GM23338 (cell line): ENCODE measurements at regions not wholly inside any gene's neighbourhood (a gene's known extent, or its start where the extent isn't known, plus 50 kb on each side); places are given as distances from the start of the nearest gene placed in this dataset.

Experiments
- ATAC-seq: fragments of 200-7000 bp; cut with Tn5 transposase; 3 replicates; pipeline ENCODE4 v1.9.1; 2020
- DNase-seq: peaks from one replicate; pipeline ENCODE4 v3.0.0-alpha.2; 2015; ENCODE audit warnings: low spot score
- H2AFZ ChIP-seq: fragments of 200-600 bp; sonication (generic); 2 replicates; pipeline ENCODE4 v1.8.0; 2016; ENCODE audit warnings: antibody characterized with exemption, mild to moderate bottlenecking, moderate library complexity
- H3F3A ChIP-seq: fragments of 200-600 bp; sonication (generic); replicated peaks from 2 replicates; pipeline ENCODE4 v1.8.0; 2017; ENCODE audit warnings: antibody characterized with exemption, mixed run types, low read depth
- H3K27ac ChIP-seq: fragments of 200-600 bp; sonication (generic); 2 replicates; pipeline ENCODE4 v1.6.1; 2016; ENCODE audit warnings: low read depth
- H3K27me3 ChIP-seq: fragments of 200-600 bp; sonication (generic); 2 replicates; pipeline ENCODE4 v1.8.0; 2016; ENCODE audit warnings: mild to moderate bottlenecking, mixed run types, moderate library complexity; ENCODE audit not compliant: insufficient read depth
- H3K36me3 ChIP-seq: fragments of 200-600 bp; sonication (generic); 2 replicates; pipeline ENCODE4 v1.8.0; 2016; ENCODE audit warnings: mild to moderate bottlenecking; ENCODE audit not compliant: insufficient read depth
- H3K4me1 ChIP-seq: fragments of 200-600 bp; sonication (generic); 2 replicates; pipeline ENCODE4 v1.8.0; 2016; ENCODE audit warnings: mild to moderate bottlenecking, moderate library complexity; ENCODE audit not compliant: insufficient read depth
- H3K4me2 ChIP-seq: fragments of 200-600 bp; sonication (generic); 2 replicates; pipeline ENCODE4 v1.7.1; 2017; ENCODE audit warnings: mixed run types
- H3K4me3 ChIP-seq: fragments of 200-600 bp; sonication (generic); 2 replicates; pipeline ENCODE4 v1.6.1; 2016; ENCODE audit warnings: mixed run types
- H3K79me2 ChIP-seq: fragments of 200-600 bp; sonication (generic); replicated peaks from 2 replicates; pipeline ENCODE4 v1.8.0; 2017; ENCODE audit warnings: mild to moderate bottlenecking; ENCODE audit not compliant: insufficient read depth
- H3K9me2 ChIP-seq: fragments of 200-600 bp; sonication (generic); 2 replicates; pipeline ENCODE4 v1.8.0; 2017; ENCODE audit not compliant: insufficient read depth
- H4K20me1 ChIP-seq: fragments of 200-600 bp; sonication (generic); replicated peaks from 2 replicates; pipeline ENCODE4 v1.8.0; 2017; ENCODE audit warnings: mild to moderate bottlenecking; ENCODE audit not compliant: insufficient read depth
- H3K27ac Mint-ChIP-seq: 2 replicates; pipeline ENCODE4 v1.8.0; 2020; ENCODE audit warnings: inconsistent platforms, mild to moderate bottlenecking, moderate library complexity, mixed read lengths
- H3K27me3 Mint-ChIP-seq: 3 replicates; pipeline ENCODE4 v1.8.0; 2022; ENCODE audit warnings: low read depth, mild to moderate bottlenecking, moderate library complexity, mixed read lengths, inconsistent platforms; ENCODE audit not compliant: insufficient read depth, poor library complexity
- H3K36me3 Mint-ChIP-seq: 3 replicates; pipeline ENCODE4 v1.8.0; 2021; ENCODE audit warnings: low read depth, mild to moderate bottlenecking, inconsistent platforms, moderate library complexity, mixed read lengths
- H3K4me1 Mint-ChIP-seq: 3 replicates; pipeline ENCODE4 v1.8.0; 2020; ENCODE audit warnings: mild to moderate bottlenecking, inconsistent platforms, mixed read lengths
- H3K4me3 Mint-ChIP-seq: 3 replicates; pipeline ENCODE4 v1.8.0; 2021; ENCODE audit warnings: moderate library complexity, mild to moderate bottlenecking, inconsistent platforms, mixed read lengths
- H3K9me3 Mint-ChIP-seq: 3 replicates; pipeline ENCODE4 v1.8.0; 2020; ENCODE audit warnings: moderate library complexity, mild to moderate bottlenecking, inconsistent platforms, mixed read lengths
- CREB1 ChIP-seq: fragments of 250-450 bp; sonication (Bioruptor Pico); IDR thresholded peaks from 2 replicates; pipeline ENCODE4 v1.5.0; 2020; ENCODE audit warnings: low read depth, mild to moderate bottlenecking, moderate library complexity
- CTCF ChIP-seq, 2 experiments: fragments of 200-600 bp in 1 of 2; sonication (generic) in 1 of 2; conservative IDR thresholded peaks; 2 replicates each; pipeline versions ENCODE4 v1.5.1 to v1.6.1; 2016 to 2017; ENCODE audit warnings: antibody characterized with exemption in 2 of 2, low read depth in 2 of 2, mild to moderate bottlenecking in 2 of 2, moderate library complexity in 1 of 2
- ETS1 ChIP-seq: IDR thresholded peaks from 2 replicates; pipeline ENCODE4 v1.6.1; 2016; ENCODE audit warnings: antibody characterized with exemption
- EZH2phosphoT487 ChIP-seq: fragments of 200-600 bp; sonication (generic); IDR thresholded peaks from one replicate; pipeline ENCODE4 v1.8.1; 2018; ENCODE audit warnings: antibody characterized with exemption; ENCODE audit not compliant: unreplicated experiment
- JUNB ChIP-seq: IDR thresholded peaks from one replicate; pipeline ENCODE4 v1.6.1; 2016; ENCODE audit warnings: antibody characterized with exemption; ENCODE audit not compliant: unreplicated experiment
- NANOG ChIP-seq: IDR thresholded peaks from 2 replicates; pipeline ENCODE4 v1.6.1; 2016; ENCODE audit warnings: antibody characterized with exemption, borderline replicate concordance
- POLR2AphosphoS5 ChIP-seq: IDR thresholded peaks from 2 replicates; pipeline ENCODE4 v1.6.1; 2016; ENCODE audit warnings: antibody characterized with exemption, low read depth
- STAT1 ChIP-seq: IDR thresholded peaks from one replicate; pipeline ENCODE4 v1.6.1; 2016; ENCODE audit warnings: antibody characterized with exemption; ENCODE audit not compliant: unreplicated experiment
- ZNF114 ChIP-seq: fragments of 250-450 bp; sonication (Bioruptor Pico); IDR thresholded peaks from 2 replicates; pipeline ENCODE4 v1.5.0; 2020; ENCODE audit warnings: mild to moderate bottlenecking, moderate library complexity
- ZNF331 ChIP-seq: fragments of 250-450 bp; sonication (Bioruptor Pico); IDR thresholded peaks from 2 replicates; pipeline ENCODE4 v1.5.0; 2020; ENCODE audit warnings: low read depth, mild to moderate bottlenecking, moderate library complexity
- ZNF462 ChIP-seq: fragments of 250-450 bp; sonication (Bioruptor Pico); IDR thresholded peaks from 2 replicates; pipeline ENCODE4 v1.5.0; 2020; ENCODE audit warnings: mild to moderate bottlenecking, moderate library complexity

GRCh38 chr3:5314897-5315296 lies 127.4 kb downstream of the EDEM1 start:
- H3K4me3 Mint-ChIP-seq, result no peak overlapping the region
- H2AFZ ChIP-seq, result no peak overlapping the region
- no peaks in the 10 kb centered on the region for H3K4me1 Mint-ChIP-seq
- no peak overlapping the region for H3K27ac Mint-ChIP-seq
- H3K27ac ChIP-seq, result no peak overlapping the region
- H3K36me3 ChIP-seq, result peaks cover 10% of the 10 kb centered on the region; the same call in 1 of the 2 replicates
- no peaks in the 10 kb centered on the region for H3K79me2 ChIP-seq
- H3K27me3 Mint-ChIP-seq, result peaks cover 1% of the 10 kb centered on the region
- no peaks in the 10 kb centered on the region for H3K4me1 ChIP-seq
- no peak for ATAC-seq
- H3K9me3 Mint-ChIP-seq, result peaks cover 84% of the 10 kb centered on the region
- H3F3A ChIP-seq, result no peaks in the 10 kb centered on the region
- TF ChIP-seq ETS1 (no peak), CREB1 (CRISPR knock-in tag) (no peak), NANOG (no peak), CTCF (conservative IDR thresholded peaks at IDR 0.05; ENCODE audit: low read depth in 2 of 2) (no peak), JUNB (no peak), POLR2AphosphoS5 (no peak)
- H4K20me1 ChIP-seq, result no peaks in the 10 kb centered on the region
- H3K4me3 ChIP-seq, result no peak overlapping the region
- no peaks in the 10 kb centered on the region; the same call in 2 of the 3 replicates for H3K36me3 Mint-ChIP-seq
- H3K4me2 ChIP-seq, result no peak overlapping the region
- H3K27me3 ChIP-seq, result no peaks in the 10 kb centered on the region
- no peaks in the 10 kb centered on the region for H3K9me2 ChIP-seq
- DNase-seq, result no peak

GRCh38 chr3:5317557-5317956 lies 130.1 kb downstream of the EDEM1 start:
- H3K27me3 Mint-ChIP-seq, result no peaks in the 10 kb centered on the region
- no peaks in the 10 kb centered on the region; the same call in 2 of the 3 replicates for H3K36me3 Mint-ChIP-seq
- Histone ChIP-seq H3K9me2 (no peaks in the 10 kb centered on the region), H3K27ac (no peak overlapping the region), H3K4me1 (no peaks in the 10 kb centered on the region), H4K20me1 (no peaks in the 10 kb centered on the region), H3K27me3 (no peaks in the 10 kb centered on the region), H3K4me2 (no peak overlapping the region), H2AFZ (no peak overlapping the region), H3K36me3 (peaks cover 10% of the 10 kb centered on the region; the same call in 1 of the 2 replicates), H3K79me2 (no peaks in the 10 kb centered on the region), H3F3A (no peaks in the 10 kb centered on the region), H3K4me3 (no peak overlapping the region)
- DNase-seq (no peak), ATAC-seq (no peak)
- H3K4me3 Mint-ChIP-seq, result no peak overlapping the region
- no peak overlapping the region for H3K27ac Mint-ChIP-seq
- peaks cover 84% of the 10 kb centered on the region for H3K9me3 Mint-ChIP-seq
- no peaks in the 10 kb centered on the region for H3K4me1 Mint-ChIP-seq
- no peak for TF ChIP-seq CREB1 (CRISPR knock-in tag)
- TF ChIP-seq ZNF114, result no peak
- no peak for TF ChIP-seq ZNF462 (CRISPR knock-in tag)
- TF ChIP-seq JUNB, result no peak
- no peak for TF ChIP-seq POLR2AphosphoS5
- no peak for TF ChIP-seq STAT1
- no peak for TF ChIP-seq CTCF (conservative IDR thresholded peaks at IDR 0.05; ENCODE audit: low read depth in 2 of 2)
- TF ChIP-seq ZNF331 (CRISPR knock-in tag), result no peak
- no peak for TF ChIP-seq EZH2phosphoT487
